H9 (cell line): ENCODE measurements at regions not wholly inside any gene's neighbourhood (a gene's known extent, or its start where the extent isn't known, plus 50 kb on each side); places are given as distances from the start of the nearest gene placed in this dataset.

ENCODE experiments used
- DNase-seq: peaks from one replicate; pipeline ENCODE4 v3.0.0-alpha.2; 2017
- H2AFZ ChIP-seq: one replicate; pipeline ENCODE4 v1.6.1; 2013; ENCODE audit warnings: mild to moderate bottlenecking, low read length, control low read depth, moderate library complexity
- H2AK5ac ChIP-seq: 2 replicates; pipeline ENCODE4 v1.6.1; 2013; ENCODE audit warnings: low read length, control low read depth, mixed read lengths; ENCODE audit not compliant: insufficient read length
- H2BK120ac ChIP-seq: one replicate; pipeline ENCODE4 v1.6.1; 2013; ENCODE audit warnings: low read depth, mild to moderate bottlenecking, low read length, control low read depth, inconsistent platforms; ENCODE audit not compliant: poor library complexity, severe bottlenecking
- H2BK12ac ChIP-seq: 2 replicates; pipeline ENCODE4 v1.6.1; 2013; ENCODE audit warnings: low read length, control low read depth, mixed read lengths, low read depth; ENCODE audit not compliant: insufficient read length
- H2BK15ac ChIP-seq: 2 replicates; pipeline ENCODE4 v1.6.1; 2013; ENCODE audit warnings: low read depth, low read length, control low read depth
- H2BK20ac ChIP-seq: one replicate; pipeline ENCODE4 v1.6.1; 2013; ENCODE audit warnings: low read depth, mild to moderate bottlenecking, low read length, control low read depth, inconsistent platforms; ENCODE audit not compliant: poor library complexity, severe bottlenecking
- H2BK5ac ChIP-seq: 2 replicates; pipeline ENCODE4 v1.6.1; 2013; ENCODE audit warnings: low read length, control low read depth, mixed read lengths; ENCODE audit not compliant: insufficient read length
- H3K14ac ChIP-seq: 2 replicates; pipeline ENCODE4 v1.6.1; 2013; ENCODE audit warnings: low read length, control low read depth; ENCODE audit not compliant: insufficient read depth
- H3K18ac ChIP-seq: 2 replicates; pipeline ENCODE4 v1.6.1; 2013; ENCODE audit warnings: low read depth, mild to moderate bottlenecking, mixed read lengths, low read length, control low read depth; ENCODE audit not compliant: insufficient read length
- H3K23ac ChIP-seq: 2 replicates; pipeline ENCODE4 v1.6.1; 2013; ENCODE audit warnings: low read length, control low read depth, mixed read lengths, low read depth; ENCODE audit not compliant: insufficient read length
- H3K23me2 ChIP-seq: 2 replicates; pipeline ENCODE4 v1.6.1; 2013; ENCODE audit warnings: low read depth, mild to moderate bottlenecking, mixed read lengths, low read length, control low read depth; ENCODE audit not compliant: insufficient read length, poor library complexity, severe bottlenecking
- H3K27ac ChIP-seq: 2 replicates; pipeline ENCODE4 v1.5.1; 2013; ENCODE audit warnings: low read length, control low read depth, mixed read lengths, low read depth; ENCODE audit not compliant: insufficient read length
- H3K27me3 ChIP-seq: 2 replicates; pipeline ENCODE4 v1.6.1; 2013; ENCODE audit warnings: low read length, control low read depth, inconsistent platforms; ENCODE audit not compliant: insufficient read depth
- H3K4ac ChIP-seq: 2 replicates; pipeline ENCODE4 v1.6.1; 2013; ENCODE audit warnings: low read depth, mild to moderate bottlenecking, control low read depth, inconsistent platforms, low read length, moderate library complexity
- H3K4me1 ChIP-seq: 2 replicates; pipeline ENCODE4 v1.6.1; 2013; ENCODE audit warnings: low read length, control low read depth, inconsistent platforms; ENCODE audit not compliant: insufficient read depth
- H3K4me2 ChIP-seq: 2 replicates; pipeline ENCODE4 v1.6.1; 2013; ENCODE audit warnings: low read length, control low read depth, mixed read lengths; ENCODE audit not compliant: insufficient read length, insufficient read depth
- H3K56ac ChIP-seq: 2 replicates; pipeline ENCODE4 v1.6.1; 2013; ENCODE audit warnings: low read depth, mild to moderate bottlenecking, mixed read lengths, low read length, control low read depth; ENCODE audit not compliant: insufficient read length
- H3K79me1 ChIP-seq: 2 replicates; pipeline ENCODE4 v1.6.1; 2013; ENCODE audit warnings: low read depth, mild to moderate bottlenecking, moderate library complexity, low read length, control low read depth, inconsistent platforms; ENCODE audit not compliant: insufficient read depth, poor library complexity, severe bottlenecking
- H3K79me2 ChIP-seq: 2 replicates; pipeline ENCODE4 v1.6.1; 2013; ENCODE audit warnings: low read length, control low read depth, inconsistent platforms; ENCODE audit not compliant: insufficient read depth
- H3K9ac ChIP-seq: 2 replicates; pipeline ENCODE4 v1.6.1; 2013; ENCODE audit warnings: low read length, control low read depth, mixed read lengths; ENCODE audit not compliant: insufficient read length; ENCODE audit errors: extremely low read depth
- H3K9me3 ChIP-seq: one replicate; pipeline ENCODE4 v1.6.1; 2013; ENCODE audit warnings: low read depth, low read length, inconsistent platforms; ENCODE audit not compliant: control insufficient read depth
- H3T11ph ChIP-seq: one replicate; pipeline ENCODE4 v1.6.1; 2013; ENCODE audit warnings: mild to moderate bottlenecking, low read length, control low read depth, inconsistent platforms
- H4K20me1 ChIP-seq: one replicate; pipeline ENCODE4 v1.6.1; 2013; ENCODE audit not compliant: control insufficient read depth, insufficient read length, insufficient read depth
- H4K5ac ChIP-seq: 2 replicates; pipeline ENCODE4 v1.6.1; 2013; ENCODE audit warnings: low read depth, mild to moderate bottlenecking, mixed read lengths, low read length, control low read depth; ENCODE audit not compliant: insufficient read length
- H4K8ac ChIP-seq: replicated peaks from 2 replicates; pipeline ENCODE4 v1.6.1; 2013; ENCODE audit warnings: low read length, control low read depth, mixed read lengths, low read depth; ENCODE audit not compliant: insufficient read length
- H4K91ac ChIP-seq: 2 replicates; pipeline ENCODE4 v1.6.1; 2013; ENCODE audit warnings: low read depth, mild to moderate bottlenecking, moderate library complexity, mixed read lengths, low read length, control low read depth; ENCODE audit not compliant: insufficient read length
- H3K27ac Mint-ChIP-seq, 3 experiments: 2 replicates in 2 of 3; 3 replicates in 1 of 3; pipeline ENCODE4 v1.8.0; 2020 to 2021; ENCODE audit warnings: mixed read lengths in 3 of 3, mild to moderate bottlenecking in 1 of 3, moderate library complexity in 1 of 3
- H3K27me3 Mint-ChIP-seq: 2 replicates; pipeline ENCODE4 v1.8.0; 2021; ENCODE audit warnings: low read depth, mild to moderate bottlenecking, moderate library complexity, mixed read lengths
- H3K36me3 Mint-ChIP-seq, 3 experiments: 2 replicates in 2 of 3; 3 replicates in 1 of 3; pipeline ENCODE4 v1.8.0; 2020 to 2021; ENCODE audit warnings: low read depth in 3 of 3, mixed read lengths in 3 of 3; ENCODE audit not compliant: insufficient read depth in 1 of 3
- H3K4me1 Mint-ChIP-seq, 2 experiments: 2 replicates each; pipeline ENCODE4 v1.8.0; 2020; ENCODE audit warnings: mixed read lengths in 2 of 2
- H3K4me3 Mint-ChIP-seq, 2 experiments: 2 replicates in 1 of 2; 3 replicates in 1 of 2; pipeline ENCODE4 v1.8.0; 2020 to 2021; ENCODE audit warnings: mild to moderate bottlenecking in 2 of 2, mixed read lengths in 2 of 2, moderate library complexity in 1 of 2
- H3K9me3 Mint-ChIP-seq, 2 experiments: 2 replicates in 1 of 2; 3 replicates in 1 of 2; pipeline ENCODE4 v1.8.0; 2020; ENCODE audit warnings: mild to moderate bottlenecking in 2 of 2, mixed read lengths in 2 of 2, moderate library complexity in 1 of 2
- CTCF ChIP-seq: fragments of 200-600 bp; sonication (generic); conservative IDR thresholded peaks from 3 replicates; pipeline ENCODE4 v1.8.0; 2021; ENCODE audit warnings: antibody characterized with exemption, mild to moderate bottlenecking

DNA sequence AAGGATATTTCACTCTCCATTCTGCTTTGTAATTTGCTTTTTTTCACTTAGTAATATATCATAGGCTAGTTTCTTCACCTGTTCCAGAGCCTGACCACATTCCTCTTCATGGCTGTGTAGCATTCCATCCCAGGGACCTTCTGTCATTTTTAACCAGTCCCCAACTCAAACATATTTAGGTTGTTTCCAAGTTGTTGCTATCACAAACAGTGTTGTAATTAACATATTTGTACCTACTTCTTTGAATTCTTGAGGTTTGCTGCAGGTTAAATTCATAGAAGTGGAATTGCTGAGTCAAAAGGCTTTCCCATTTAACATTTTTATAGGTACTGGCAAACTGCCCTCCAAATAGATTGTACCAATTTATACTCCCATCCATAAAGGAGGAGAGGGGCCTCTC lies 65.1 kb upstream of the MED9 start:
- no peak for TF ChIP-seq CTCF
- Histone ChIP-seq H3K9me3 (no peaks in the 10 kb centered on the region), H3K23me2 (no peaks in the 10 kb centered on the region), H2BK20ac (no peak overlapping the region), H3K79me1 (no peaks in the 10 kb centered on the region), H2BK15ac (no peak overlapping the region), H3K4me2 (no peak overlapping the region), H4K20me1 (no peaks in the 10 kb centered on the region), H3T11ph (no peak overlapping the region), H3K27ac (no peak overlapping the region), H3K9ac (no peak overlapping the region), H2AK5ac (no peak overlapping the region), H3K79me2 (no peaks in the 10 kb centered on the region), H2BK12ac (no peak overlapping the region), H4K5ac (no peak overlapping the region), H3K4me1 (no peaks in the 10 kb centered on the region), H3K23ac (no peak overlapping the region), H4K91ac (no peak overlapping the region), H3K56ac (no peak overlapping the region), H4K8ac (no peak overlapping the region), H2BK5ac (no peak overlapping the region), H2AFZ (no peak overlapping the region), H3K18ac (no peak overlapping the region), H3K4ac (no peak overlapping the region), H3K27me3 (no peaks in the 10 kb centered on the region; the same call in 1 of the 2 replicates), H2BK120ac (no peak overlapping the region), H3K14ac (no peak overlapping the region)
- no peak overlapping the region for H3K27ac Mint-ChIP-seq
- no peak for DNase-seq
- peaks cover 0 to 5% (median 4%) of the 10 kb centered on the region in 3 experiments; a peak in 1 of 7 replicates for H3K36me3 Mint-ChIP-seq
- H3K4me1 Mint-ChIP-seq, result peaks cover 6 to 7% of the 10 kb centered on the region in 2 experiments
- H3K9me3 Mint-ChIP-seq, result peaks cover 0 to 3% of the 10 kb centered on the region in 2 experiments; a peak in 2 of 5 replicates
- no peak overlapping the region for H3K4me3 Mint-ChIP-seq
- peaks cover 16% of the 10 kb centered on the region for H3K27me3 Mint-ChIP-seq
